ENCODE measurements at regions not wholly inside any gene's neighbourhood (a gene's known extent, or its start where the extent isn't known, plus 50 kb on each side); places are given as distances from the start of the nearest gene placed in this dataset.
"Not testable (repeated sequence)": the region's sequence is repeated elsewhere in the genome, so short reads cannot be mapped to it uniquely, and the experiment has no call there.

DNA sequence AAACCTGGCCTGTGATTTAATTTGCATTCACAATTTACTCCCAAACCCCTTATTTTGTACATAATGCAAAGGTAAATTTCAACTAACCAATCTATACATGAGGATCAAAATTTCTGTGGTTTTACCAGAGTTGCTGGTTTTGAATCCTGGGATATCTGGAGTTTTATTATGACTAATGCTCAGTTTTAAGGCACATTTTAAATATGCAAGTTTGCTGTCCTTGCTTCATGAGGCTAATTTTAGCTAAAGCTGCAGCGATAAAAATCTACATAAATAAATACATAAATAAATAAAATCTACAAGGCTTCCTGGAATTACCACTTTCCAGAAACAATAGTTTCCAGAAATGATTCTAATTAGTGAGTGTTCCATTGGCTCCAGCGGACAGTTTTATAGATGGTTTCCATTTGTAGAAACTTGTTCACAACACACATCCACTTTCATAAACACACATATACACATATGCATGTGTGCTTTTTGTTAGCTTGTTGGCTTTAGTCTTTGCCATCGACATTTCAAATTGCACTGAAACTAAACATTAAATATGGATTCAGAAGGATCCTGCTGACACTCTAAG lies 339.5 kb upstream of the NRP1 start:
- no peak for DNase-seq (ENCODE audit: low read depth in 4 of 4, low spot score in 3 of 4)

DNA sequence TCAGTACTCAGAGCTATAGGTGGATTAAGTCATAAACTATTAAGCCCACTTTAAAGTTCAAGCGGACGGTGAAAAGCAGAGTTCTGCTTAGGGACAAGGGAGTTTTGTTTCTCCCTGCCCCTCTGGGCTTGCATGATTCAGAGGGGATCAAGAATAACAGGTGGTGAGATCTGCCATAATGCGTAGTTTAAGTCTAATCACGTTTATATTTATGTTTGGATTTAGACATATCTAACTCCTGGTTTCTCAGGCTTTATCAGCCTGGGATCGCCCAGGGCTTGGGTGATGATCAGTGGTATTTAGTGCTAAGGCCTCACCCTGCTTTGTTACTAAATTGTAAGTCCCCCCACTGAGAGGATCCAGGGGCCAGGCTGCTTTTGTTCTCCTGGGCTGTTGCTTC lies 335.4 kb upstream of the NRP1 start:
- no peak for DNase-seq (ENCODE audit: low read depth in 4 of 4, low spot score in 3 of 4)

GRCh38 chr10:33666686-33667480 lies 332.4 kb upstream of the NRP1 start:
- no peak for DNase-seq (ENCODE audit: low read depth in 4 of 4, low spot score in 3 of 4)

- no peak for DNase-seq (ENCODE audit: low read depth in 4 of 4, low spot score in 3 of 4)
Observed at GRCh38 chr10:33665501-33665900, 331.0 kb upstream of the NRP1 start.

DNA sequence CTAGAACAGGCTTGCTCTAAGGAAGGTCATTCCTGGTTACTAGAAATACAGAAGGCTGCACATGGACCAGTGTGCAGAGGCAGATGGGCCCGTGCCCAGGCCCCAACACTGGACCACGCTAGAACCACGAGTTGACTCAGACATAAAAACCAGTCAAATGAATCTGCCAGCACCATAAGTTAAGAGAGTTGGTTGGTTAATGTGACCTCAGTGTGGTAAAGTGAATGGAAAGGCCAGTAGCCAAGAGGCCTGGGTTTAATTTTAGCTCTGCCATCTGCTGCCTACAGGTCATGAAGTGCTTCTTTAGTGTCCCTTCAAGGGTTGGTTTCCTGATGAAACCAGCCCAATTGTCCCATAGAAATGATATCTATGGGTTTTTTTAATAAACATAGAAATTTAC lies 329.6 kb upstream of the NRP1 start:
- no peak for DNase-seq (ENCODE audit: low read depth in 4 of 4, low spot score in 3 of 4)

GRCh38 chr10:33661580-33662336 lies 327.3 kb upstream of the NRP1 start:
- no peak for DNase-seq (ENCODE audit: low read depth in 4 of 4, low spot score in 3 of 4)

- no peak for DNase-seq (ENCODE audit: low read depth in 4 of 4, low spot score in 3 of 4)
Observed at GRCh38 chr10:33660329-33660728, 325.9 kb upstream of the NRP1 start.

DNA sequence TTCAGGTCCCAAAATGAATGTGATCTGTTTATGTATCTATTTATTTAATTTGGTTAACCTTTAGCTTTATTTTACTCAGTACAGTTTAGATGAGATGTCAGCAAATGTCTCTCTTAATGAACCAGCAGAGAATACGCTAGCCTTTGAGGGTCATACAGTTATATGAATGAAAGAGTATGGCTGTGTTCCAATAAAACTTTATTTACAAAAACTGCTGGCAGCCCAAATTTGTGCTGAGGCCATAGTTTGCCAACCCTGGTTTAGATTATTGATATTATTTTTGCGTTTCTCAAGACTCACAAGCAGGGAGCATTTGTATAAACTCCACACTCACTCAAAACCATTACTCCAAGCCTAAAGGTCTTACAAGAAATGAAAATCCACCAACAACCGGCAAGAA lies 323.4 kb upstream of the NRP1 start:
- no peak for DNase-seq (ENCODE audit: low read depth in 4 of 4, low spot score in 3 of 4)

DNA sequence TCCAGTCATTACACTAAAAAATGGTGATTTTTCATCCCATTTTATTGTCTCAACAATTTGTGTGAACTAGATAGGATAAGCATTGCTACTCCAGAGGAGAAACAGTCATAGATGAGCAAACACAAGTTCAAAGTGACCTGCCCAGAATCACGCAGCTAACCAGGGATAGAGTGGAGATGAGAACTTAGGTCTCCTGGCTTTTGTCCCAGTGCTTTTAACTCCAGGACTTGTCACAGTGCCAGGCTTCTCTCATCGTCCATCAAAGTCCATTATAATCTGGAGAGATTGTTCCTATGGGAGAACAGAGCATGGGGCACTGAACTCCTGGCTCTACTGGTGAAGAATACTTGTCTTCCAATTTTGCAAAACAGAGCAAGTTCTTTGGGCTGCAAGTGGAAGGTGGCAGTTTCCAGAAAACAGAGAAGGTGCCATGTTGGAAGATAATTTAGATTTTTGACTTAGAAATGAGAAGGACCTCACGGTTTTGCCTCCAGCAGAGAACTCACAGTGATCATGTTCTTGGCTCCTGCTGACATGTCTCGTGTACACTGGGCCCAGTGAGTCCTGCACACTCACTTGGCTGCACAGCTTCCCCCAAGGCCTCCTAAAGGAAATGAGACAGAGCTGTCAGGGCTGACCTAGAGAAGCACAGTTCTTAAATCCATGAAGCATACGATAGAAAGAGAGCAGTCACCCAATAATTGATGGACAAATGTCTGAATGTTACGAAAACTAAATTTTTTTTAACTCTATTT lies 322.9 kb upstream of the NRP1 start:
- no peak for DNase-seq (ENCODE audit: low read depth in 4 of 4, low spot score in 3 of 4)

DNA sequence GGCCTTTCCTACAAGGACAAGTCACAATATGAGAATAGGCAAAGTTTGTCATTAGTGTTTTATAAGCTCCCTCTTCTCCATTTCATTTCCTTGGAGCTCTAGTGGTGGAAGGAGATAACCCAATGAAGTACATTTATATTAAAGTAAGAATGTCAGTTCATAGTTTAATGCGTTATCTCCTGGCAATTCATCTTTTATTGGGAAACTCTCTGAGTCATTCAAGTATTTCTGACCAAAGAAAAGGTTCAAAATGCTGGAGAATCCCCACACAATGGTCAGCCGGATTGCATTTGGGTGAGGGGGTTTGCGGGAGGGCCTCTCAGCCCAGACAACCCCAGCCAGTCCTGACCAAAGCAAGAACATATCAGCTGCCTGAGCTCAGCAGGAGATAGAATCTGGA lies 321.5 kb upstream of the NRP1 start:
- no peak for DNase-seq (ENCODE audit: low read depth in 4 of 4, low spot score in 3 of 4)

DNA sequence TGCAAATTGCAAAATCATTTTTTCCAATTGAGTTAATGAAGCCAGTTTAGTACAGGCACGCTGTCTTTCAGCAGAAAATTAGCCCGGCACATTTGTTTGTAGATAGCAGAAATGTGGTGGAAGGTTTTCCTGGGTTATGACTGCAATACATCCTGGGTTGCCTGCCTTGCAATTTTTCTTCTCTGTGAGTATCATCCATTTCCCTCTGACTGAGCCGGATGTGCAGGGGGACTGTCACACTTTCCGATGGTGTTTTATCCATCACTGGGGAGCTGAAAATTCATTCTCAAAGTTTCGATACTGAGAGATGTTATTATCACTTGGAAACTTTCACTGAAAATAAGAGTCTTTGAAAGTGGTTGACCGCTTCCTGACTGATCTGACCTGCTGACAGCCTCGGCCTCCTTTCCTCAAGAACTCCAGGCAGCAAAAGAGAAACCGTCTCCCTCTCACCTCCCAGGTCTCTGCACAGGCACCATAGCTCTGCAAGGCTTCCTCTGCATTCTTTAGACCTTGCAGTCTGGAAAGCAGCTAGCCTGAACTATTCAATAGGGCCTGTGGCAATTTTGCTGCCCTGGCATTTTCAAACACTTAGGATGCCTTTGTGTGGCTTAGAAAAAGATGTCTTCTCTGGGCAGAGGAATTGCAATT lies 320.8 kb upstream of the NRP1 start:
- no peak for DNase-seq (ENCODE audit: low read depth in 4 of 4, low spot score in 3 of 4)

DNA sequence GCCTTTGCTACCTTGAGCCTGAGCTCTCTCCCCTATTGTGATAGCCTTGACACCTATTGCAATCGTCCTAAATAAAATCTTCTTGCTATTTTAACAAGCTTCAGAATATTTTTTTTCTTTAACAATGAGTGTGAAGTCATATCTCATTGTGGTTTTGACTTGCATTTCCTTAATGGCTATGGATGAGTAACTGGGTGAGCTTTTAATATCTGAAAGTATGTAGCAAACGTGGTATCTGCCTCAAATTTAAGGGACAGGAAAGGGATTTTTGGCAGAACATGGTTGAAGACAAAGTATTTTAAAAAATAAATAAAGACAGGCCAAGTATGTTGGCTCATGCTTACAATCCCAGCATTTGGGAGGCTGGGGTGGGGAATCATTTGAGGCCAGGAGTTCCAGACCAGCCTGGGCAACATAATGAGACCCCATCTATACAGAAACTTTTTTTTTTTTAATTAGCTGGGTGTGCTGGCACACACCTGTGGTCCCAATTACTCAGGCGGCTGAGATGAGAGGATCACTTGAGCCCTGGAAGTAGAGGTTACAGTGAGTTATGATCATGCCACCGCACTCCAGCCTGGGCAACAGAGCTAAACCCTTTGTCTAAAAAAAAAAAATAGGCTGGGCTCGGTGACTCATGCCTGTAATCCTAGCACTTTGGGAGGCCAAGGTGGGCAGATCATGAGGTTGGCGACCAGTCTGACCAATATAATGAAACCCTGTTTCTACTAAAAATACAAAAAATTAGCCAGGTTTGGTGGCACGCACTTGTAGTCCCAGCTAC lies 319.3 kb upstream of the NRP1 start:
- no peak for DNase-seq (ENCODE audit: low read depth in 4 of 4, low spot score in 3 of 4)

GRCh38 chr10:33652870-33653269 lies 318.4 kb upstream of the NRP1 start:
- no peak for DNase-seq (ENCODE audit: low read depth in 4 of 4, low spot score in 3 of 4)

DNA sequence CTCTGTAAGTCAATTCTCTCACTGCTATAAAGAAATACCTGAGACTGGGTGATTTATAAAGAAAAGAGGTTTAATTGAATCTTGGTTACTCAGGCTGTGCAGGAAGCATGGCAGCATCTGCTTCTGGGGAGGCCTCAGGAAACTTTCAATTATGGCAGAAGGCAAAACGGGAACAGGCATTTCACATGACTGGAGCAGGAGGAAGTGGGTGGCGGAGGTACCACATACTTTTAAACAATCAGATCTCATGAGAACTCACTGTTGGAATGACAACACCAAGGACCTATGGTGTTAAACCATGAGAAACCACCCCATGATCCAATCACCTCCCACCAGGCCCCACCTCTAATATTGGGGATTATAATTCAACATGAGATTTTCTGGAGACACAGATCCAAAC lies 315.7 kb upstream of the NRP1 start:
- not testable (repeated sequence) for DNase-seq (ENCODE audit: low read depth in 4 of 4, low spot score in 3 of 4)

- no peak for DNase-seq (ENCODE audit: low read depth in 4 of 4, low spot score in 3 of 4)
Observed at GRCh38 chr10:33643042-33643441, 308.6 kb upstream of the NRP1 start.

DNA sequence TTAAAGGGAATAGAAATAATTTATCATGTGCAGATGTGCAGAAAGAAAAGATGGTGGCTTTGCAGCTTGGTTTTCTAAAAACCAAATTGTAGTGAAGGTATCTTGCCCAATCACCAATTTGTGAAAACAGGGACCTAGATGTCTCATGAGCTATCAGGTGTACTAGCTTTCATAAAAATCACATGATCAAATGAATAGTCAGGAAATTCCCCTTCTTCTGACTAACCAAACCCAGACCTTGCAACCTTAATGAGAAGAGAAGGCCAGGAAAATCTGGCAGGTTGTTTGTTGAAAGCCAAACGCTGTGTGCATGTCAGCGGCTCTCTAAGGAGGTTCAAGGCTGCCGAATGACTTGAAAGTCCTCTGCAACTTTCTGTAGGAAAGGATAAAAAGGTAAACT lies 304.4 kb upstream of the NRP1 start:
- no peak for DNase-seq (ENCODE audit: low read depth in 4 of 4, low spot score in 3 of 4)

DNA sequence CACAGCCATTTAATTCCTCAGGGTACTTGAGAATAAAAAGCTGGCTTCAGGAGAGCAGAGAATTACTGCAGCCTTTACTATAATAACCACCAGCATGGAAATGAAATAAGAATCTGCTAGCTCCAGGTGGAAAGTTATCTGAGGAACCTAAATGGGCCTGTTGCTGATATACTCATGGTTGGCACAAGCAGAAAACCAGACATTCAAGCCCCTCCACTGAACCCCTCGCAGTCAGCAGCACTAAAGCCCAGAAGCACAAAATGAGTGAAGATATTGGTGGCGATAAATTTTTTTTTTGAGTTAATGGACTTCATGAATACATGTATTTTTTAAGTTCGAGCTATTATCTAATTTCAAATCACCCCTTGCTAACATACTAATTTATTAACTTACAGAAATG lies 303.9 kb upstream of the NRP1 start:
- no peak for DNase-seq (ENCODE audit: low read depth in 4 of 4, low spot score in 3 of 4)

DNA sequence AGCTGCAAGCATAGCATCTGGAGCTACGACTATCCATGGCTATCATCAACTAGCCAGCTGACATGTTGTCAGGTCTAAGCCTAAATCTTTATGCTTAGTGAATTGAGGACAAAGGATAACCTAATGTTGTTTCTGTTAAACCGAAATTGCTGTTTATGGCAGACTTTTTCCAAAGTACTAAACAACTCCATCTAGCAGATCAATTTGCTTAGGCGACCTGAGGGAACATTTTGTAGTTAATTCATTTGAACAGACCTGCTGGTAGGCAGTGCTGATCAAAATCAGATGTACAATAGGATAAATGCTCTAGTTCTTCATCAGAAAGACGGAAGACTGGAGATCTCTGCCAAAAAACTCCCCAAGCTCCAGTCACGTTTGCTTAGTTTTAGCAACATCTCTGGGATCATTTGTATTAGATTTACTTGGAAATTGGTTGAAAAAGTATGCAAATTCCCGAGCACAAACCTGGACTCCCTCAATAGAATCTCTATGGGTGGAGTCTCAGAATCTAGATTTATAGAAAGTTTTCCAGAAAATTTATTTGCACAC lies 301.6 kb upstream of the NRP1 start:
- DNase-seq (ENCODE audit: low read depth in 4 of 4, low spot score in 3 of 4) = no peak

- no peak for DNase-seq (ENCODE audit: low read depth in 4 of 4, low spot score in 3 of 4)
Observed at GRCh38 chr10:33632432-33632831, 298.0 kb upstream of the NRP1 start.

DNA sequence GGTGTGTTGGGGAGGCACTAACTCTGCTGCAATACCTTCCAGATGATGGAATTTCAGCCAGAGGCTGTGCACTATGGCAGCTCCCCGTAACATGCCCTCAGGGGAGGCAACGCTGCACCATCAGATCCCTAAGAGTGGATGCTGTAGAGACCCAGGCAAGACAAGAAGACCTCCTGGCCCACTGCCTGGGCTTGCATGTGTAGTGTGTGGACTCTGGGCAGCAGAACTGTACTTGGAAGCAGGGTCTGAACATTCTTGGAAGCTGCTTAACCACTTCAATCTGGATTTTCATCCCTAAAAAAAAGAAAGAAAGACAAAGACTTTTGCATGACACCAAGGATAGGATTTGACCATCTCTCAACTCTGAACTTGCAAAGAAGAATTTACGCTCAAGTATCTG lies 297.5 kb upstream of the NRP1 start:
- no peak for DNase-seq (ENCODE audit: low read depth in 4 of 4, low spot score in 3 of 4)

All from right renal pelvis (tissue), 4 donors.